ENCODE measurements at regions not wholly inside any gene's neighbourhood (a gene's known extent, or its start where the extent isn't known, plus 50 kb on each side); places are given as distances from the start of the nearest gene placed in this dataset.

DNA sequence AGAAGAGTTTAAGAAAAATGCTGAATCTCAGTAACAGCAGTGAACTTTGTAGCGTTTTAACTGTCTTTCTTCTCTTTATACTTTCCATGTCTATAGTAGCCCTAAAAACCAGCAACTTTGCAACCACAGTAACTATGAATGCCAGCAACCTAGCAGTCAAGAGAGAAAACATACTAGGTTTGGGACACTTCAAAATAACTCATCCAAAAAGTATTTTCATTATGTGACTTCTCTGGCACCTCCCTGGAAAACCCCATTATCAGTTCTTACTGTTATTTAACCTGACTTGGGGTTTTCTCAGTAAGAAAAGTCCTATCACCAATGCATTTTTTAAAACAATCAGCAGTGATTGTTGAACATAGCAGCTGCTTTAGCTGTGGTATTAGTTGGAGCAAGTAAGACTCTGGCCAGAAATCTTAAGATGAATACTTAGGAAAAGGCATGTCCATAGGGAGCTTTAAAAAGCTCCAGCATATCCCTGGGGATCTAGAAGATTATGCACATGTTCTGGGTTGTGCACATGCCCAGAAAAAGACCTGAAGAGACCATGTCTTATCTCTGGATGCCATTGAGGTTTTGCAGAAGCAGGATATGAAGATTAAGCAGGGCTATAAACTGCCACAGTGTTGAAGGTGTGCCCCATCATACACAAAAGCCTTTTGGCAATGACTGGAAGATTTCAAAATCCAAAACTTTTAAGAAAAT is 411.3 kb downstream of the CMPK2 start:
- TF ChIP-seq CTCF (IDR thresholded peaks at IDR 0.05) = no peak
- TF ChIP-seq POLR2AphosphoS5 (IDR thresholded peaks at IDR 0.05; ENCODE audit: low read depth, low read length) = no peak
